SK-N-SH (cell line): ENCODE measurements at regions not wholly inside any gene's neighbourhood (a gene's known extent, or its start where the extent isn't known, plus 50 kb on each side); places are given as distances from the start of the nearest gene placed in this dataset.

Experiments used
- CTCF ChIA-PET: fragments of 300-600, 350-600 bp; formaldehyde crosslinking; extraction: SDS; loops from one replicate; lab custom pipeline; 2021; lab: Yijun Ruan, JAX
- POLR2A ChIA-PET: fragments of 350-600 bp; sonication (Branson Sonifier 250); formaldehyde crosslinking; extraction: SDS; loops from one replicate; lab custom pipeline; 2020; ENCODE audit warnings: antibody characterized with exemption, inconsistent platforms; lab: Yijun Ruan, JAX
- DNase-seq: peaks from one replicate; pipeline ENCODE4 v3.0.0; 2012
- H2AFZ ChIP-seq: fragments of 200-600 bp; sonication (generic); 2 replicates; pipeline ENCODE4 v1.8.1; 2016; ENCODE audit warnings: antibody characterized with exemption, mild to moderate bottlenecking, low read depth
- H3F3A ChIP-seq: fragments of 200-600 bp; sonication (generic); replicated peaks from 2 replicates; pipeline ENCODE3; 2016; ENCODE audit warnings: antibody characterized with exemption, mild to moderate bottlenecking; ENCODE audit not compliant: insufficient read depth
- H3K27ac ChIP-seq, 2 experiments: fragments of 200-500 bp in 1 of 2; fragments of 200-600 bp in 1 of 2; sonication (Bioruptor generic) in 1 of 2; sonication (generic), shearing (Covaris generic) in 1 of 2; 2 replicates each; pipeline versions ENCODE4 v1.5.1 to v1.6.1; 2014 to 2016; ENCODE audit warnings: low read depth in 2 of 2, inconsistent platforms in 1 of 2, low read length in 1 of 2, mild to moderate bottlenecking in 1 of 2, mixed read lengths in 1 of 2
- H3K27me3 ChIP-seq: fragments of 200-600 bp; sonication (generic), shearing (Covaris generic); 2 replicates; pipeline ENCODE4 v1.6.1; 2016; ENCODE audit warnings: mixed run types; ENCODE audit not compliant: insufficient read depth
- H3K36me3 ChIP-seq, 2 experiments: fragments of 200-500 bp in 1 of 2; fragments of 200-600 bp in 1 of 2; sonication (Bioruptor generic) in 1 of 2; sonication (generic) in 1 of 2; replicated peaks in 1 of 2; 2 replicates each; pipeline versions ENCODE3 to v1.5.1; 2014 to 2016; ENCODE audit warnings: low read length in 1 of 2, mild to moderate bottlenecking in 1 of 2; ENCODE audit not compliant: insufficient read depth in 2 of 2, control insufficient read depth in 1 of 2
- H3K4me1 ChIP-seq, 2 experiments: fragments of 200-500 bp in 1 of 2; fragments of 200-600 bp in 1 of 2; sonication (Bioruptor generic) in 1 of 2; sonication (generic), shearing (Covaris generic) in 1 of 2; 2 replicates each; pipeline versions ENCODE4 v1.5.1 to v1.6.1; 2014 to 2016; ENCODE audit warnings: low read depth in 1 of 2, low read length in 1 of 2, mixed run types in 1 of 2; ENCODE audit not compliant: insufficient read depth in 2 of 2, control insufficient read depth in 1 of 2
- H3K4me2 ChIP-seq: fragments of 200-600 bp; sonication (generic), shearing (Covaris generic); 2 replicates; pipeline ENCODE4 v1.6.1; 2017; ENCODE audit warnings: mixed run types
- H3K4me3 ChIP-seq, 2 experiments: fragments of 200-500 bp in 1 of 2; fragments of 200-600 bp in 1 of 2; sonication (Bioruptor generic) in 1 of 2; sonication (generic), shearing (Covaris generic) in 1 of 2; 2 replicates each; pipeline versions ENCODE4 v1.5.1 to v1.8.1; 2014 to 2016; ENCODE audit warnings: low read depth in 2 of 2, inconsistent platforms in 1 of 2, low read length in 1 of 2, mild to moderate bottlenecking in 1 of 2, mixed read lengths in 1 of 2, moderate library complexity in 1 of 2
- H3K79me2 ChIP-seq: fragments of 200-600 bp; sonication (generic); 2 replicates; pipeline ENCODE4 v1.8.1; 2017; ENCODE audit warnings: mild to moderate bottlenecking; ENCODE audit not compliant: insufficient read depth
- H3K9ac ChIP-seq: fragments of 200-600 bp; sonication (generic); 2 replicates; pipeline ENCODE4 v1.6.1; 2017; ENCODE audit warnings: mixed run types
- H3K9me2 ChIP-seq: fragments of 200-600 bp; sonication (generic); 2 replicates; pipeline ENCODE4 v1.6.1; 2017; ENCODE audit warnings: mixed run types
- H3K9me3 ChIP-seq: fragments of 200-600 bp; sonication (generic); 2 replicates; pipeline ENCODE4 v1.6.1; 2017; ENCODE audit warnings: mixed run types, mild to moderate bottlenecking, moderate library complexity
- H4K20me1 ChIP-seq: fragments of 200-600 bp; sonication (generic); 2 replicates; pipeline ENCODE4 v1.6.1; 2017; ENCODE audit warnings: mild to moderate bottlenecking, mixed run types; ENCODE audit not compliant: insufficient read depth
- ELF1 ChIP-seq: IDR thresholded peaks from 2 replicates; pipeline ENCODE4 v1.4.0; 2012
- EP300 ChIP-seq, 2 experiments: IDR thresholded peaks; 2 replicates each; pipeline versions ENCODE4 v1.4.0 to v1.6.1; 2012; ENCODE audit warnings: borderline replicate concordance in 1 of 2, low read depth in 1 of 2, low read length in 1 of 2
- FOSL2 ChIP-seq: IDR thresholded peaks from 2 replicates; pipeline ENCODE4 v1.4.0; 2012; ENCODE audit warnings: low read depth, mild to moderate bottlenecking, moderate library complexity, borderline replicate concordance
- IRF3 ChIP-seq: fragments of 150-350 bp; IDR thresholded peaks from 2 replicates; pipeline ENCODE4 v1.6.1; 2016; ENCODE audit warnings: mild to moderate bottlenecking, low read depth, low read length
- SMC3 ChIP-seq: IDR thresholded peaks from 2 replicates; pipeline ENCODE4 v1.6.1; 2012; ENCODE audit warnings: low read depth, low read length, improper control_type of control experiment
- TCF12 ChIP-seq: IDR thresholded peaks from 2 replicates; pipeline ENCODE4 v1.4.0; 2012
- TEAD4 ChIP-seq: IDR thresholded peaks from 2 replicates; pipeline ENCODE4 v1.4.0; 2012; ENCODE audit warnings: mild to moderate bottlenecking, borderline replicate concordance; ENCODE audit not compliant: insufficient read depth
- WGBS: methylation state at CpG from one replicate; pipeline ENCODE4 v1.1.6; 2017; ENCODE audit warnings: low lambda C conversion rate; 5-methylcytosine and 5-hydroxymethylcytosine counted together
- TF ChIP-seq, protein P1 (sequence below): IDR thresholded peaks from 2 replicates; pipeline ENCODE4; 2012

DNA sequence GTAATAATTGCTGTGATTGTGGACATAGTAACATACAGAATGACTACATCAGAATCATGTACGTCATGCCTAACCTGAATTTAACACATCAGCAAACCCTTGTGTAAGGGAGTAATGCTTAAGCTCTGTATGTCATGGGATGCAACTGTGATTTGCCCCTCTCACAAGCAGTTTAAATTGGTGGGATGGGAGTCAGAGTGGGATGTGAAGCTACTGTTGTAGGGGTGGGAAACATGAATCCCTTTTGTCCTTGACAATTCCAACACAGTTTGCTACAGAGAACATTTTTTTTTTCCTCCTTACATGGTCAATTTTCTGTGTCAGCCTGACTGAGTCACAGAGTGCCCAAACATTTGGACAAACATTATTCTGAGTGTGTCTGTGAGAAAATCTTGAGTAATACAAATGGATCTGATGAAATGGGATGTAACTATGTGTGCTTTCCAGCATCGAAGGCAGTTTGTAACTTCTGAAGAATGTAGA, 392.8 kb downstream of the GPM6A start:
- peak overlapping the region in 1 of 2 experiments; percentile 96; a peak in 2 of 4 replicates for H3K27ac ChIP-seq
- no peak for DNase-seq
- peaks cover 0 to 18% of the 10 kb centered on the region in 2 experiments; a peak in 2 of 4 replicates for H3K4me1 ChIP-seq
- H3K79me2 ChIP-seq, result no peaks in the 10 kb centered on the region
- WGBS, result 17% methylated on average over 2 of the region's 2 CpGs
- H3K9me2 ChIP-seq, result no peaks in the 10 kb centered on the region
- CTCF ChIA-PET, result no interaction called here
- H4K20me1 ChIP-seq, result no peaks in the 10 kb centered on the region
- POLR2A ChIA-PET, result no interaction called here
- peaks cover 12% of the 10 kb centered on the region for H3K9me3 ChIP-seq
- H3F3A ChIP-seq, result peaks cover 23% of the 10 kb centered on the region
- peak overlapping the region; percentile 38 for H2AFZ ChIP-seq
- TF ChIP-seq IRF3 (no peak), FOSL2 (peak; percentile 55; the same call in 1 of the 2 replicates), TEAD4 (no peak), TCF12 (peak; percentile 43; the same call in 1 of the 2 replicates), EP300 (IDR thresholded peaks at IDR 0.05; ENCODE audit: borderline replicate concordance in 1 of 2, low read depth in 1 of 2, low read length in 1 of 2) (peak in 1 of 2 experiments; percentile 44; a peak in 1 of 4 replicates), ELF1 (no peak)
- TF ChIP-seq, protein P1, sequence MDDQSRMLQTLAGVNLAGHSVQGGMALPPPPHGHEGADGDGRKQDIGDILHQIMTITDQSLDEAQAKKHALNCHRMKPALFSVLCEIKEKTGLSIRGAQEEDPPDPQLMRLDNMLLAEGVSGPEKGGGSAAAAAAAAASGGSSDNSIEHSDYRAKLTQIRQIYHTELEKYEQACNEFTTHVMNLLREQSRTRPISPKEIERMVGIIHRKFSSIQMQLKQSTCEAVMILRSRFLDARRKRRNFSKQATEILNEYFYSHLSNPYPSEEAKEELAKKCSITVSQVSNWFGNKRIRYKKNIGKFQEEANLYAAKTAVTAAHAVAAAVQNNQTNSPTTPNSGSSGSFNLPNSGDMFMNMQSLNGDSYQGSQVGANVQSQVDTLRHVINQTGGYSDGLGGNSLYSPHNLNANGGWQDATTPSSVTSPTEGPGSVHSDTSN, result peak; percentile 37; the same call in 1 of the 2 replicates
- peak overlapping the region; percentile 60 for H3K9ac ChIP-seq
- no peak overlapping the region for H3K4me3 ChIP-seq
- H3K27me3 ChIP-seq, result no peaks in the 10 kb centered on the region
- no peaks in the 10 kb centered on the region for H3K36me3 ChIP-seq
- H3K4me2 ChIP-seq, result peak overlapping the region; percentile 34

- no peak overlapping the region for H3K4me2 ChIP-seq
- TF ChIP-seq ELF1 (no peak), FOSL2 (peak; percentile 13; the same call in 1 of the 2 replicates), SMC3 (no peak)
- H2AFZ ChIP-seq, result no peak overlapping the region
- H3K4me1 ChIP-seq, result peaks cover 0 to 18% of the 10 kb centered on the region in 2 experiments; a peak in 2 of 4 replicates
- no peaks in the 10 kb centered on the region for H3K79me2 ChIP-seq
- no peak overlapping the region for H3K4me3 ChIP-seq
- no peaks in the 10 kb centered on the region for H3K36me3 ChIP-seq
- ChIA-PET POLR2A (no interaction called here), CTCF (no interaction called here)
- no peak for DNase-seq
- H3K27ac ChIP-seq, result peak overlapping the region in 1 of 2 experiments; percentile 96; a peak in 2 of 4 replicates
- H3K9me3 ChIP-seq, result peaks cover 7% of the 10 kb centered on the region
- H3F3A ChIP-seq, result peaks cover 23% of the 10 kb centered on the region
- H4K20me1 ChIP-seq, result no peaks in the 10 kb centered on the region
- WGBS, result 18% methylated on average over 3 of the region's 3 CpGs
- no peaks in the 10 kb centered on the region for H3K9me2 ChIP-seq
- no peak overlapping the region for H3K9ac ChIP-seq
- no peaks in the 10 kb centered on the region for H3K27me3 ChIP-seq
Observed at GRCh38 chr4:175421506-175421905, 390.6 kb downstream of the GPM6A start.

GRCh38 chr4:175422331-175422730, 389.7 kb downstream of the GPM6A start:
- no peak for TF ChIP-seq SMC3
- no peaks in the 10 kb centered on the region for H3K27me3 ChIP-seq
- ChIA-PET POLR2A (no interaction called here), CTCF (no interaction called here)
- H3F3A ChIP-seq, result peaks cover 23% of the 10 kb centered on the region
- H3K4me3 ChIP-seq, result no peak overlapping the region
- no peak for DNase-seq
- no peaks in the 10 kb centered on the region for H4K20me1 ChIP-seq
- 39% methylated on average over 2 of the region's 2 CpGs for WGBS
- H3K27ac ChIP-seq, result peak overlapping the region in 1 of 2 experiments; percentile 96; a peak in 2 of 4 replicates
- H3K9me2 ChIP-seq, result no peaks in the 10 kb centered on the region
- peaks cover 0 to 18% of the 10 kb centered on the region in 2 experiments; a peak in 2 of 4 replicates for H3K4me1 ChIP-seq
- no peak overlapping the region for H3K4me2 ChIP-seq
- no peaks in the 10 kb centered on the region for H3K36me3 ChIP-seq
- no peaks in the 10 kb centered on the region; the same call in 1 of the 2 replicates for H3K9me3 ChIP-seq
- no peak overlapping the region; the same call in 1 of the 2 replicates for H3K9ac ChIP-seq
- H3K79me2 ChIP-seq, result no peaks in the 10 kb centered on the region
- peak overlapping the region; percentile 54 for H2AFZ ChIP-seq
